GM18502 (cell line): ENCODE measurements at regions not wholly inside any gene's neighbourhood (a gene's known extent, or its start where the extent isn't known, plus 50 kb on each side); places are given as distances from the start of the nearest gene placed in this dataset.

Source experiments
- ATAC-seq: cut with Tn5 transposase; IDR thresholded peaks from one replicate; pipeline ENCODE4 v1.9.1; 2021; ENCODE audit warnings: mild to moderate bottlenecking; ENCODE audit not compliant: unreplicated experiment, poor library complexity

GRCh38 chr7:45343746-45344145 is 186.2 kb downstream of the RAMP3 start:
- ATAC-seq = no peak

- ATAC-seq = no peak
Measured at GRCh38 chr7:45347804-45348203, 190.2 kb downstream of the RAMP3 start.

- no peak for ATAC-seq
Measured at GRCh38 chr7:45349090-45349489, 191.5 kb downstream of the RAMP3 start.

GRCh38 chr7:45350896-45351295 is 193.3 kb downstream of the RAMP3 start:
- ATAC-seq = no peak

GRCh38 chr7:45358287-45358686 is 200.7 kb downstream of the RAMP3 start:
- no peak for ATAC-seq

- ATAC-seq = no peak
Measured at GRCh38 chr7:45359250-45359649, 201.7 kb downstream of the RAMP3 start.

GRCh38 chr7:45359776-45360175 is 202.2 kb downstream of the RAMP3 start:
- ATAC-seq = no peak

- no peak for ATAC-seq
Measured at GRCh38 chr7:45363669-45364068, 206.1 kb downstream of the RAMP3 start.

GRCh38 chr7:45365341-45365740 is 207.8 kb downstream of the RAMP3 start:
- no peak for ATAC-seq

GRCh38 chr7:45366475-45366874 is 207.7 kb upstream of the ADCY1 start:
- no peak for ATAC-seq

GRCh38 chr7:45367026-45367425 is 207.1 kb upstream of the ADCY1 start:
- ATAC-seq = no peak

- no peak for ATAC-seq
Measured at GRCh38 chr7:45368129-45368807, 205.9 kb upstream of the ADCY1 start.

GRCh38 chr7:45384499-45384898 is 189.7 kb upstream of the ADCY1 start:
- ATAC-seq = no peak

GRCh38 chr7:45387837-45388236 is 186.3 kb upstream of the ADCY1 start:
- ATAC-seq = no peak

- ATAC-seq = no peak
Measured at GRCh38 chr7:45389073-45389872, 184.9 kb upstream of the ADCY1 start.

- no peak for ATAC-seq
Measured at GRCh38 chr7:45390180-45390579, 184.0 kb upstream of the ADCY1 start.

GRCh38 chr7:45390731-45391130 is 183.4 kb upstream of the ADCY1 start:
- ATAC-seq = no peak

- ATAC-seq = no peak
Measured at GRCh38 chr7:45391618-45392451, 182.3 kb upstream of the ADCY1 start.

GRCh38 chr7:45394117-45394708 is 180.0 kb upstream of the ADCY1 start:
- no peak for ATAC-seq

- no peak for ATAC-seq
Measured at GRCh38 chr7:45399069-45399468, 175.1 kb upstream of the ADCY1 start.

GRCh38 chr7:45400680-45401079 is 173.5 kb upstream of the ADCY1 start:
- no peak for ATAC-seq
